Hematopoietic multipotent progenitor cell treated with erythropoietin and hydrocortisone succinate and interleukin-3 and kit ligand, for 8 days (in vitro differentiated cells): ENCODE measurements at regions not wholly inside any gene's neighbourhood (a gene's known extent, or its start where the extent isn't known, plus 50 kb on each side); places are given as distances from the start of the nearest gene placed in this dataset.
"Not testable (repeated sequence)": the region's sequence is repeated elsewhere in the genome, so short reads cannot be mapped to it uniquely, and the experiment has no call there.

Experiments used
- DNase-seq: peaks from one replicate; pipeline ENCODE4 v3.0.0-alpha.2; 2015

GRCh38 chrX:437661-438390 is 51.1 kb upstream of the PPP2R3B start:
- no peak for DNase-seq

GRCh38 chrX:439241-439640 is 52.5 kb upstream of the PPP2R3B start:
- DNase-seq: no peak

- DNase-seq: no peak
Measured at GRCh38 chrX:439719-440118, 53.0 kb upstream of the PPP2R3B start.

- no peak for DNase-seq
Measured at GRCh38 chrX:440636-441035, 53.9 kb upstream of the PPP2R3B start.

GRCh38 chrX:443536-444210 is 57.0 kb upstream of the PPP2R3B start:
- no peak for DNase-seq

GRCh38 chrX:444305-444704 is 57.6 kb upstream of the PPP2R3B start:
- DNase-seq: no peak

- no peak for DNase-seq
Measured at GRCh38 chrX:445727-446126, 59.0 kb upstream of the PPP2R3B start.

- no peak for DNase-seq
Measured at GRCh38 chrX:446245-446644, 59.5 kb upstream of the PPP2R3B start.

- no peak for DNase-seq
Measured at GRCh38 chrX:447052-447451, 60.3 kb upstream of the PPP2R3B start.

GRCh38 chrX:451750-452149 is 65.0 kb upstream of the PPP2R3B start:
- DNase-seq: not testable (repeated sequence)

GRCh38 chrX:452598-452997 is 65.9 kb upstream of the PPP2R3B start:
- no peak for DNase-seq

- DNase-seq: not testable (repeated sequence)
Measured at GRCh38 chrX:454514-454913, 67.8 kb upstream of the PPP2R3B start.

- no peak for DNase-seq
Measured at GRCh38 chrX:455199-455598, 68.5 kb upstream of the PPP2R3B start.

GRCh38 chrX:455673-456072 is 69.0 kb upstream of the PPP2R3B start:
- no peak for DNase-seq

- DNase-seq: no peak
Measured at GRCh38 chrX:456146-456545, 69.4 kb upstream of the PPP2R3B start.

GRCh38 chrX:456551-457291 is 70.0 kb upstream of the PPP2R3B start:
- DNase-seq: no peak

- no peak for DNase-seq
Measured at GRCh38 chrX:457292-457679, 70.6 kb upstream of the PPP2R3B start.

GRCh38 chrX:458631-459061 is 71.9 kb upstream of the PPP2R3B start:
- no peak for DNase-seq

GRCh38 chrX:459611-460010 is 72.9 kb upstream of the PPP2R3B start:
- no peak for DNase-seq

GRCh38 chrX:460116-460515 is 73.4 kb upstream of the PPP2R3B start:
- DNase-seq: no peak

- no peak for DNase-seq
Measured at GRCh38 chrX:460823-461640, 74.3 kb upstream of the PPP2R3B start.

- no peak for DNase-seq
Measured at GRCh38 chrX:462853-463252, 76.1 kb upstream of the PPP2R3B start.
